NCI-H2196 (cell line): ENCODE measurements at regions not wholly inside any gene's neighbourhood (a gene's known extent, or its start where the extent isn't known, plus 50 kb on each side); places are given as distances from the start of the nearest gene placed in this dataset.
"Not testable (repeated sequence)": the region's sequence is repeated elsewhere in the genome, so short reads cannot be mapped to it uniquely, and the experiment has no call there.

Source experiments
- DNase-seq: peaks from one replicate; lab custom pipeline; 2025; ENCODE audit not compliant: unreplicated experiment; lab: John Stamatoyannopoulos, UW

- not testable (repeated sequence) for DNase-seq
Measured at GRCh38 chr7:112592565-112593263, 111.9 kb downstream of the LSMEM1 start.

GRCh38 chr7:112594397-112594796 is 113.6 kb downstream of the LSMEM1 start:
- DNase-seq, result no peak

GRCh38 chr7:112596260-112596659 is 115.5 kb downstream of the LSMEM1 start:
- DNase-seq, result no peak

- no peak for DNase-seq
Measured at GRCh38 chr7:112596981-112597380, 116.2 kb downstream of the LSMEM1 start.

GRCh38 chr7:112603673-112604072 is 122.9 kb downstream of the LSMEM1 start:
- DNase-seq, result no peak

- no peak for DNase-seq
Measured at GRCh38 chr7:112610636-112611035, 129.8 kb downstream of the LSMEM1 start.

GRCh38 chr7:112615701-112616100 is 134.9 kb downstream of the LSMEM1 start:
- no peak for DNase-seq

- DNase-seq, result no peak
Measured at GRCh38 chr7:112616295-112616694, 135.5 kb downstream of the LSMEM1 start.

GRCh38 chr7:112619343-112619742 is 138.6 kb downstream of the LSMEM1 start:
- DNase-seq, result no peak

GRCh38 chr7:112622159-112622715 is 141.4 kb downstream of the LSMEM1 start:
- DNase-seq, result no peak

- no peak for DNase-seq
Measured at GRCh38 chr7:112624416-112624815, 143.6 kb downstream of the LSMEM1 start.

- no peak for DNase-seq
Measured at GRCh38 chr7:112630565-112630964, 149.8 kb downstream of the LSMEM1 start.

GRCh38 chr7:112634107-112634506 is 153.3 kb downstream of the LSMEM1 start:
- no peak for DNase-seq

GRCh38 chr7:112635742-112636141 is 154.5 kb downstream of the TMEM168 start:
- no peak for DNase-seq

- DNase-seq, result no peak
Measured at GRCh38 chr7:112638675-112639400, 151.4 kb downstream of the TMEM168 start.

GRCh38 chr7:112640685-112641084 is 149.5 kb downstream of the TMEM168 start:
- DNase-seq, result no peak

- no peak for DNase-seq
Measured at GRCh38 chr7:112646783-112647182, 143.4 kb downstream of the TMEM168 start.

- DNase-seq, result no peak
Measured at GRCh38 chr7:112648781-112649180, 141.4 kb downstream of the TMEM168 start.

- no peak for DNase-seq
Measured at GRCh38 chr7:112649560-112649959, 140.6 kb downstream of the TMEM168 start.

GRCh38 chr7:112654322-112655216 is 135.6 kb downstream of the TMEM168 start:
- no peak for DNase-seq

GRCh38 chr7:112665709-112666108 is 124.5 kb downstream of the TMEM168 start:
- no peak for DNase-seq
